OCI-LY1 (cell line): ENCODE measurements at regions not wholly inside any gene's neighbourhood (a gene's known extent, or its start where the extent isn't known, plus 50 kb on each side); places are given as distances from the start of the nearest gene placed in this dataset.

Experiments
- H2AFZ ChIP-seq: fragments of 200-600 bp; sonication (generic), shearing (Covaris generic); 2 replicates; pipeline ENCODE4 v1.6.0; 2014; ENCODE audit warnings: antibody characterized with exemption, mild to moderate bottlenecking, low read length
- H3F3A ChIP-seq: fragments of 200-600 bp; sonication (generic), shearing (Covaris generic); 2 replicates; pipeline ENCODE4 v1.6.0; 2014; ENCODE audit warnings: mild to moderate bottlenecking, antibody characterized with exemption, low read length, moderate library complexity; ENCODE audit not compliant: insufficient read depth
- H3K27ac ChIP-seq: fragments of 200-600 bp; sonication (generic); 2 replicates; pipeline ENCODE4 v1.5.1; 2014; ENCODE audit warnings: low read length, mixed run types, mild to moderate bottlenecking, low read depth; ENCODE audit not compliant: poor library complexity, severe bottlenecking
- H3K27me3 ChIP-seq: fragments of 200-600 bp; sonication (generic); 2 replicates; pipeline ENCODE4 v1.6.0; 2014; ENCODE audit warnings: antibody characterized with exemption, mild to moderate bottlenecking, low read length, moderate library complexity; ENCODE audit not compliant: insufficient read depth
- H3K36me3 ChIP-seq: fragments of 200-600 bp; sonication (generic); 2 replicates; pipeline ENCODE4 v1.6.1; 2014; ENCODE audit warnings: mild to moderate bottlenecking, antibody characterized with exemption, low read length, moderate library complexity, mixed read lengths; ENCODE audit not compliant: insufficient read depth
- H3K4me1 ChIP-seq: fragments of 200-600 bp; sonication (generic); 2 replicates; pipeline ENCODE4 v1.5.1; 2014; ENCODE audit warnings: mild to moderate bottlenecking, low read length, moderate library complexity; ENCODE audit not compliant: insufficient read depth, severe bottlenecking
- H3K4me2 ChIP-seq: fragments of 200-600 bp; sonication (generic), shearing (Covaris generic); 2 replicates; pipeline ENCODE4 v1.6.1; 2014; ENCODE audit warnings: low read length
- H3K4me3 ChIP-seq: fragments of 200-600 bp; sonication (generic); 2 replicates; pipeline ENCODE4 v1.5.1; 2014; ENCODE audit warnings: low read length, low read depth, mild to moderate bottlenecking, mixed read lengths; ENCODE audit not compliant: poor library complexity, severe bottlenecking
- H3K79me2 ChIP-seq: fragments of 200-600 bp; shearing (Covaris generic); 2 replicates; pipeline ENCODE4 v1.6.1; 2016; ENCODE audit warnings: mixed run types, low read length, mixed read lengths; ENCODE audit not compliant: insufficient read depth
- H3K9ac ChIP-seq: fragments of 200-600 bp; sonication (generic), shearing (Covaris generic); 2 replicates; pipeline ENCODE4 v1.6.1; 2014; ENCODE audit warnings: mild to moderate bottlenecking, low read length, mixed read lengths
- H3K9me2 ChIP-seq: fragments of 200-600 bp; sonication (generic), shearing (Covaris generic); 2 replicates; pipeline ENCODE4 v1.6.1; 2014; ENCODE audit warnings: low read depth, mild to moderate bottlenecking, low read length, mixed read lengths
- H3K9me3 ChIP-seq: fragments of 200-600 bp; shearing (Covaris generic); 2 replicates; pipeline ENCODE4 v1.6.1; 2014; ENCODE audit warnings: low read length, mixed read lengths
- H4K20me1 ChIP-seq: fragments of 200-600 bp; sonication (generic), shearing (Covaris generic); 2 replicates; pipeline ENCODE4 v1.6.0; 2016; ENCODE audit warnings: mild to moderate bottlenecking, low read length; ENCODE audit not compliant: insufficient read depth
- EZH2 ChIP-seq: fragments of 200-600 bp; sonication (generic), shearing (Covaris generic); IDR thresholded peaks from 2 replicates; pipeline ENCODE4 v1.8.0; 2017; ENCODE audit warnings: borderline replicate concordance, mixed run types, mild to moderate bottlenecking, antibody characterized with exemption, low read length, moderate library complexity, mixed read lengths
- TF ChIP-seq, protein P1 (sequence below): fragments of 200-600 bp; sonication (generic), shearing (Covaris generic); IDR thresholded peaks from 2 replicates; pipeline ENCODE4 v1.5.1; 2017; ENCODE audit warnings: mild to moderate bottlenecking, antibody characterized with exemption, low read length, moderate library complexity, mixed read lengths

DNA sequence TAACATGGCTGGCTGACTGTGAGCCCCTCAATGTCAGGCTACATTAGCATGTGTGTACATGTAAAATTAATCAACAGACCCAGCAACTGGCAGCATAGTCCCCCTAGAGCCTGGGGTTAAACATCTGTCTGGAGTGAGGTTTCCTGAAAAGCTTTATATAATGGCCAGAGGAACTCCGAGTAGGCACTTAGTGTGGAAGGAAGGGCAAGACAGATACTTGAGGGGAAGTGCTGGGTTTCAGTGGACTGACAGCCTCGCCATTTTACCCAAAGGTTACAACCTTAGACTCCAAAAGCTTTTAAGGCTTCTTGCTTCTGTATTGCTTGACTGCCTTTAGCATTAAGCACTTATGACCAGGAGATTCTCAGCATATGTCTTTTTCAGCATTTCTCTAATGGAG is 430.8 kb downstream of the FLRT2 start:
- Histone ChIP-seq H3K36me3 (no peaks in the 10 kb centered on the region), H3K4me2 (no peak overlapping the region), H3K27ac (no peak overlapping the region), H3F3A (no peaks in the 10 kb centered on the region), H3K79me2 (no peaks in the 10 kb centered on the region), H3K4me3 (no peak overlapping the region), H3K9me2 (no peaks in the 10 kb centered on the region), H3K4me1 (no peaks in the 10 kb centered on the region), H3K9ac (no peak overlapping the region), H3K9me3 (no peaks in the 10 kb centered on the region), H2AFZ (no peak overlapping the region), H4K20me1 (no peaks in the 10 kb centered on the region), H3K27me3 (no peaks in the 10 kb centered on the region)
- no peak for TF ChIP-seq EZH2
- TF ChIP-seq, protein P1, sequence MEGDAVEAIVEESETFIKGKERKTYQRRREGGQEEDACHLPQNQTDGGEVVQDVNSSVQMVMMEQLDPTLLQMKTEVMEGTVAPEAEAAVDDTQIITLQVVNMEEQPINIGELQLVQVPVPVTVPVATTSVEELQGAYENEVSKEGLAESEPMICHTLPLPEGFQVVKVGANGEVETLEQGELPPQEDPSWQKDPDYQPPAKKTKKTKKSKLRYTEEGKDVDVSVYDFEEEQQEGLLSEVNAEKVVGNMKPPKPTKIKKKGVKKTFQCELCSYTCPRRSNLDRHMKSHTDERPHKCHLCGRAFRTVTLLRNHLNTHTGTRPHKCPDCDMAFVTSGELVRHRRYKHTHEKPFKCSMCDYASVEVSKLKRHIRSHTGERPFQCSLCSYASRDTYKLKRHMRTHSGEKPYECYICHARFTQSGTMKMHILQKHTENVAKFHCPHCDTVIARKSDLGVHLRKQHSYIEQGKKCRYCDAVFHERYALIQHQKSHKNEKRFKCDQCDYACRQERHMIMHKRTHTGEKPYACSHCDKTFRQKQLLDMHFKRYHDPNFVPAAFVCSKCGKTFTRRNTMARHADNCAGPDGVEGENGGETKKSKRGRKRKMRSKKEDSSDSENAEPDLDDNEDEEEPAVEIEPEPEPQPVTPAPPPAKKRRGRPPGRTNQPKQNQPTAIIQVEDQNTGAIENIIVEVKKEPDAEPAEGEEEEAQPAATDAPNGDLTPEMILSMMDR = no peak

DNA sequence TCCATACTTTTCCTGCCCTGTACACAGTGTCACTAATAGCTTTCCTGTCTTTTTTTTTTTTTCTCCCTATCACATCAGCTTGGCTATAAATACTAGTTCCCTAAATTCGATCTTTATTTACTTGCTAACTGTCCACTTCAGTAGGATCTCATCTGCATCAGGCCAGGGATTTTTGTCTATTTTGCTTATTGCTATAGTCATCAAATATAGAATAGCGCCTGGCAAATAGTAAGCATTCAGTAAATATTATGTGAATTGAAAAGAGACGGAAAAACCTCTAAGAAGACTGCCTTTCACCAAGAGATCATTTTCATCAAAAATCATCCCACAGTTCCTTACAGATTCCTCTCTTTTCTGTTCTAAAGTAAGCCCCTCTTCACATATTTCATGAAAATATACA is 429.1 kb downstream of the FLRT2 start:
- H3K9me2 ChIP-seq = no peaks in the 10 kb centered on the region
- no peak overlapping the region for H2AFZ ChIP-seq
- no peaks in the 10 kb centered on the region for H3K9me3 ChIP-seq
- no peaks in the 10 kb centered on the region for H3K4me1 ChIP-seq
- H3K9ac ChIP-seq = no peak overlapping the region
- H3K27ac ChIP-seq = no peak overlapping the region
- H3F3A ChIP-seq = no peaks in the 10 kb centered on the region
- no peak overlapping the region for H3K4me3 ChIP-seq
- no peak overlapping the region for H3K4me2 ChIP-seq
- H3K27me3 ChIP-seq = no peaks in the 10 kb centered on the region
- TF ChIP-seq, protein P1 = no peak
- no peak for TF ChIP-seq EZH2
- no peaks in the 10 kb centered on the region for H3K36me3 ChIP-seq
- no peaks in the 10 kb centered on the region for H4K20me1 ChIP-seq
- no peaks in the 10 kb centered on the region for H3K79me2 ChIP-seq

DNA sequence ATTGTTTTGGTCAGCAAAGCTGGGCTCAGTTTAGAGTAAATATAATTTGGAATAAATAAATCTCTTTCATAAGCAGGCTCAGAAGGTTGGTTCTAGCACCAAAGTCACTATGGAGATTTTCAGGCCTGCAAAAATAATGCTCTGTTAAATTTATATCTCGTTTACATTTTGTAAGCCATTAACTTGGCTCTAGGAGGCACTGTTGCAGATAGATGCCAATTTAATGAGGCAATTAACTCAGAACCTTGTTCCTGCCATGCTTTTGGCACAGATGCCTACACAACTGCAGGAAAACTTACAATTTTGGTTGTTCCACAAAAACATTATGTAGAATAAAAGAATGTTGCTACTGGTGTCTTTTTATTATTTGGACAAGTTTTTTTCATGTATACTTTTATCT is 428.1 kb downstream of the FLRT2 start:
- Histone ChIP-seq H4K20me1 (no peaks in the 10 kb centered on the region), H3K36me3 (no peaks in the 10 kb centered on the region), H3F3A (no peaks in the 10 kb centered on the region), H3K79me2 (no peaks in the 10 kb centered on the region), H3K9me2 (no peaks in the 10 kb centered on the region), H3K9me3 (no peaks in the 10 kb centered on the region), H3K27ac (no peak overlapping the region), H3K4me2 (no peak overlapping the region), H3K9ac (no peak overlapping the region), H3K4me1 (no peaks in the 10 kb centered on the region), H3K27me3 (no peaks in the 10 kb centered on the region), H3K4me3 (no peak overlapping the region), H2AFZ (no peak overlapping the region)
- no peak for TF ChIP-seq EZH2
- TF ChIP-seq, protein P1 = peak; percentile 19; the same call in 1 of the 2 replicates
